Thoracic aorta (tissue), 2 donors: ENCODE measurements at regions not wholly inside any gene's neighbourhood (a gene's known extent, or its start where the extent isn't known, plus 50 kb on each side); places are given as distances from the start of the nearest gene placed in this dataset.

Source experiments
- ATAC-seq: fragments of 150-250 bp; one replicate; pipeline ENCODE4 v1.8.0; 2017; ENCODE audit warnings: low read depth; ENCODE audit not compliant: insufficient number of reproducible peaks, low FRiP score
- DNase-seq: peaks from one replicate; pipeline ENCODE4 v3.0.0-alpha.2; 2020; ENCODE audit warnings: low spot score
- H3K27ac ChIP-seq, 2 donors: fragments of 200-600 bp; sonication (generic); 1 replicate in 1 of 2; 2 replicates in 1 of 2; pipeline ENCODE4 v1.5.1; 2016; ENCODE audit warnings: mild to moderate bottlenecking in 2 of 2, moderate library complexity in 2 of 2
- H3K27me3 ChIP-seq: fragments of 200-600 bp; sonication (generic); replicated peaks from 2 replicates; pipeline ENCODE4 v1.6.0; 2016; ENCODE audit warnings: mild to moderate bottlenecking; ENCODE audit not compliant: insufficient read depth
- H3K36me3 ChIP-seq: fragments of 200-600 bp; sonication (generic); one replicate; pipeline ENCODE4 v1.5.1; 2016
- H3K4me1 ChIP-seq, 2 donors: fragments of 200-600 bp; sonication (generic); 1 replicate in 1 of 2; 2 replicates in 1 of 2; pipeline versions ENCODE4 v1.5.1 to v1.6.0; 2016; ENCODE audit warnings: low read depth in 2 of 2, mild to moderate bottlenecking in 1 of 2; ENCODE audit not compliant: control insufficient read depth in 1 of 2
- H3K4me3 ChIP-seq: fragments of 200-600 bp; sonication (generic); 2 replicates; pipeline ENCODE4 v1.5.1; 2016; ENCODE audit warnings: mild to moderate bottlenecking
- H3K9me3 ChIP-seq: fragments of 200-600 bp; sonication (generic); 2 replicates; pipeline ENCODE4 v1.5.1; 2016
- TF ChIP-seq, protein P1 (sequence below): fragments of 200-600 bp; sonication (generic); IDR thresholded peaks from one replicate; pipeline ENCODE4 v1.5.1; 2019; ENCODE audit warnings: antibody characterized with exemption

DNA sequence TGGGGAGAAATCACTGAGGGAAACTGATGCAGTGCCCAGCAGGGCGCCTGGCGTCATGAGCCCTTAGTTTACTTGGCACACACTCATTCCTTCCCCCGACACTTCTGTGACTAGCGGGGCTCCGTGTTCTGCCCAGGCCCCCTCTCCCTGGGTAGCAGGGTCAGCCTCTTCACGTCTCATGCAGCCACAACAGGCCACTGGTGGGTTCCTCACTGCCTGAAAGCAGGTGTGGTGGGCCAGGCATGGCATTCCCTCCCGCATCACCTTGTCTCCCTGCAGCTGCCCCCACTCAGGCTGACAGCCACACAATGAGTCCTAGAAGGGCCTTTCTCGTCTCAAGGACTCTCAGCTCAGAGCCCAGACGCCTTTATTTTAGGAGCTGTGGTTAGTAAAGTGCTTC lies 51.1 kb upstream of the CPLX2 start:
- Histone ChIP-seq H3K27me3 (no peaks in the 10 kb centered on the region), H3K9me3 (no peaks in the 10 kb centered on the region), H3K4me3 (no peak overlapping the region), H3K4me1 (no peaks in the 10 kb centered on the region), H3K36me3 (no peaks in the 10 kb centered on the region), H3K27ac (no peak overlapping the region)
- ATAC-seq (no peak), DNase-seq (no peak)
- TF ChIP-seq, protein P1, sequence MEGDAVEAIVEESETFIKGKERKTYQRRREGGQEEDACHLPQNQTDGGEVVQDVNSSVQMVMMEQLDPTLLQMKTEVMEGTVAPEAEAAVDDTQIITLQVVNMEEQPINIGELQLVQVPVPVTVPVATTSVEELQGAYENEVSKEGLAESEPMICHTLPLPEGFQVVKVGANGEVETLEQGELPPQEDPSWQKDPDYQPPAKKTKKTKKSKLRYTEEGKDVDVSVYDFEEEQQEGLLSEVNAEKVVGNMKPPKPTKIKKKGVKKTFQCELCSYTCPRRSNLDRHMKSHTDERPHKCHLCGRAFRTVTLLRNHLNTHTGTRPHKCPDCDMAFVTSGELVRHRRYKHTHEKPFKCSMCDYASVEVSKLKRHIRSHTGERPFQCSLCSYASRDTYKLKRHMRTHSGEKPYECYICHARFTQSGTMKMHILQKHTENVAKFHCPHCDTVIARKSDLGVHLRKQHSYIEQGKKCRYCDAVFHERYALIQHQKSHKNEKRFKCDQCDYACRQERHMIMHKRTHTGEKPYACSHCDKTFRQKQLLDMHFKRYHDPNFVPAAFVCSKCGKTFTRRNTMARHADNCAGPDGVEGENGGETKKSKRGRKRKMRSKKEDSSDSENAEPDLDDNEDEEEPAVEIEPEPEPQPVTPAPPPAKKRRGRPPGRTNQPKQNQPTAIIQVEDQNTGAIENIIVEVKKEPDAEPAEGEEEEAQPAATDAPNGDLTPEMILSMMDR: no peak
